Natural killer cell (primary cell): ENCODE measurements at regions not wholly inside any gene's neighbourhood (a gene's known extent, or its start where the extent isn't known, plus 50 kb on each side); places are given as distances from the start of the nearest gene placed in this dataset.
"Not testable (repeated sequence)": the region's sequence is repeated elsewhere in the genome, so short reads cannot be mapped to it uniquely, and the experiment has no call there.

Experiments used
- ATAC-seq, 3 donors: fragments of 150-1000 bp in 2 of 3; fragments of 200-7000 bp in 1 of 3; cut with Tn5 transposase; 1 replicate in 1 of 3; 2 replicates in 2 of 3; pipeline ENCODE4 v1.10.0; 2021; ENCODE audit warnings: mild to moderate bottlenecking in 2 of 3, moderate library complexity in 2 of 3
- DNase-seq, 2 donors: peaks; one replicate each; pipeline versions ENCODE4 v3.0.0 to v3.0.0-alpha.2; 2013 to 2021; ENCODE audit warnings: mixed read lengths in 1 of 2
- H3K27ac ChIP-seq: one replicate; pipeline ENCODE4 v1.5.1; 2013; ENCODE audit warnings: mild to moderate bottlenecking, low read length
- H3K27me3 ChIP-seq: one replicate; pipeline ENCODE4 v1.6.1; 2013; ENCODE audit warnings: low read length; ENCODE audit not compliant: control insufficient read depth, insufficient read depth
- H3K36me3 ChIP-seq: one replicate; pipeline ENCODE4 v1.6.1; 2013; ENCODE audit warnings: low read length; ENCODE audit not compliant: control insufficient read depth, insufficient read depth
- H3K4me1 ChIP-seq: one replicate; pipeline ENCODE4 v1.6.1; 2013; ENCODE audit warnings: low read length; ENCODE audit not compliant: control insufficient read depth, insufficient read depth
- H3K4me3 ChIP-seq: one replicate; pipeline ENCODE4 v1.5.1; 2013; ENCODE audit warnings: low read length
- H3K9me3 ChIP-seq: one replicate; pipeline ENCODE4 v1.6.1; 2013; ENCODE audit warnings: low read length; ENCODE audit not compliant: control insufficient read depth, insufficient read depth
- H3K27ac Mint-ChIP-seq, 2 donors: one replicate each; pipeline ENCODE4 v1.8.0; 2022; ENCODE audit warnings: mild to moderate bottlenecking in 2 of 2, mixed read lengths in 2 of 2, moderate library complexity in 1 of 2
- H3K27me3 Mint-ChIP-seq, 2 donors: one replicate each; pipeline ENCODE4 v1.8.0; 2022; ENCODE audit warnings: low read depth in 2 of 2, mixed read lengths in 2 of 2
- H3K36me3 Mint-ChIP-seq: one replicate; pipeline ENCODE4 v1.8.0; 2022; ENCODE audit warnings: mixed read lengths
- H3K4me1 Mint-ChIP-seq, 2 donors: one replicate each; pipeline ENCODE4 v1.8.0; 2022; ENCODE audit warnings: mixed read lengths in 2 of 2
- H3K4me3 Mint-ChIP-seq: one replicate; pipeline ENCODE4 v1.8.0; 2022; ENCODE audit warnings: mild to moderate bottlenecking, moderate library complexity, mixed read lengths
- H3K9me3 Mint-ChIP-seq, 2 donors: one replicate each; pipeline ENCODE4 v1.8.0; 2022; ENCODE audit warnings: mixed read lengths in 2 of 2
- WGBS: methylation state at CpG from one replicate; pipeline ENCODE4 v1.1.7; 2013; ENCODE audit warnings: missing lambda C conversion rate; ENCODE audit not compliant: insufficient coverage; 5-methylcytosine and 5-hydroxymethylcytosine counted together
- intact Hi-C: fragments of 100-400 bp; cut with micrococcal nuclease; formaldehyde crosslinking; loops from one replicate; pipeline ENCODE4 v1.14.2; 2022
- TF ChIP-seq, protein P1 (sequence below): fragments of 200-600 bp; IDR thresholded peaks from one replicate; pipeline ENCODE4 v1.8.0; 2022; ENCODE audit warnings: antibody characterized with exemption

GRCh38 chr1:170445096-170445495 is 86.9 kb upstream of the GORAB start:
- Histone ChIP-seq H3K27me3 (no peaks in the 10 kb centered on the region), H3K4me1 (no peaks in the 10 kb centered on the region), H3K9me3 (no peaks in the 10 kb centered on the region), H3K36me3 (no peaks in the 10 kb centered on the region), H3K4me3 (no peak overlapping the region), H3K27ac (no peak overlapping the region)
- intact Hi-C loops: no loop called here
- DNase-seq: no peak
- TF ChIP-seq, protein P1, sequence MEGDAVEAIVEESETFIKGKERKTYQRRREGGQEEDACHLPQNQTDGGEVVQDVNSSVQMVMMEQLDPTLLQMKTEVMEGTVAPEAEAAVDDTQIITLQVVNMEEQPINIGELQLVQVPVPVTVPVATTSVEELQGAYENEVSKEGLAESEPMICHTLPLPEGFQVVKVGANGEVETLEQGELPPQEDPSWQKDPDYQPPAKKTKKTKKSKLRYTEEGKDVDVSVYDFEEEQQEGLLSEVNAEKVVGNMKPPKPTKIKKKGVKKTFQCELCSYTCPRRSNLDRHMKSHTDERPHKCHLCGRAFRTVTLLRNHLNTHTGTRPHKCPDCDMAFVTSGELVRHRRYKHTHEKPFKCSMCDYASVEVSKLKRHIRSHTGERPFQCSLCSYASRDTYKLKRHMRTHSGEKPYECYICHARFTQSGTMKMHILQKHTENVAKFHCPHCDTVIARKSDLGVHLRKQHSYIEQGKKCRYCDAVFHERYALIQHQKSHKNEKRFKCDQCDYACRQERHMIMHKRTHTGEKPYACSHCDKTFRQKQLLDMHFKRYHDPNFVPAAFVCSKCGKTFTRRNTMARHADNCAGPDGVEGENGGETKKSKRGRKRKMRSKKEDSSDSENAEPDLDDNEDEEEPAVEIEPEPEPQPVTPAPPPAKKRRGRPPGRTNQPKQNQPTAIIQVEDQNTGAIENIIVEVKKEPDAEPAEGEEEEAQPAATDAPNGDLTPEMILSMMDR: no peak
- WGBS: 92% methylated on average over 2 of the region's 3 CpGs
- no peaks in the 10 kb centered on the region for H3K4me1 Mint-ChIP-seq
- H3K27ac Mint-ChIP-seq: no peak overlapping the region
- H3K27me3 Mint-ChIP-seq: no peaks in the 10 kb centered on the region
- H3K4me3 Mint-ChIP-seq: no peak overlapping the region
- no peaks in the 10 kb centered on the region for H3K36me3 Mint-ChIP-seq
- H3K9me3 Mint-ChIP-seq: no peaks in the 10 kb centered on the region
- ATAC-seq: no peak

GRCh38 chr1:170448661-170449158 is 83.3 kb upstream of the GORAB start:
- H3K27ac Mint-ChIP-seq: no peak overlapping the region
- no peak overlapping the region for H3K4me3 Mint-ChIP-seq
- H3K9me3 Mint-ChIP-seq: no peaks in the 10 kb centered on the region
- H3K27me3 Mint-ChIP-seq: no peaks in the 10 kb centered on the region
- TF ChIP-seq, protein P1: no peak
- H3K4me1 ChIP-seq: no peaks in the 10 kb centered on the region
- DNase-seq (no peak), ATAC-seq (no peak)
- H3K4me1 Mint-ChIP-seq: no peaks in the 10 kb centered on the region
- H3K36me3 Mint-ChIP-seq: no peaks in the 10 kb centered on the region
- intact Hi-C loops: no loop called here
- no peaks in the 10 kb centered on the region for H3K27me3 ChIP-seq
- no peaks in the 10 kb centered on the region for H3K36me3 ChIP-seq
- no peak overlapping the region for H3K4me3 ChIP-seq
- H3K27ac ChIP-seq: no peak overlapping the region
- no peaks in the 10 kb centered on the region for H3K9me3 ChIP-seq

DNA sequence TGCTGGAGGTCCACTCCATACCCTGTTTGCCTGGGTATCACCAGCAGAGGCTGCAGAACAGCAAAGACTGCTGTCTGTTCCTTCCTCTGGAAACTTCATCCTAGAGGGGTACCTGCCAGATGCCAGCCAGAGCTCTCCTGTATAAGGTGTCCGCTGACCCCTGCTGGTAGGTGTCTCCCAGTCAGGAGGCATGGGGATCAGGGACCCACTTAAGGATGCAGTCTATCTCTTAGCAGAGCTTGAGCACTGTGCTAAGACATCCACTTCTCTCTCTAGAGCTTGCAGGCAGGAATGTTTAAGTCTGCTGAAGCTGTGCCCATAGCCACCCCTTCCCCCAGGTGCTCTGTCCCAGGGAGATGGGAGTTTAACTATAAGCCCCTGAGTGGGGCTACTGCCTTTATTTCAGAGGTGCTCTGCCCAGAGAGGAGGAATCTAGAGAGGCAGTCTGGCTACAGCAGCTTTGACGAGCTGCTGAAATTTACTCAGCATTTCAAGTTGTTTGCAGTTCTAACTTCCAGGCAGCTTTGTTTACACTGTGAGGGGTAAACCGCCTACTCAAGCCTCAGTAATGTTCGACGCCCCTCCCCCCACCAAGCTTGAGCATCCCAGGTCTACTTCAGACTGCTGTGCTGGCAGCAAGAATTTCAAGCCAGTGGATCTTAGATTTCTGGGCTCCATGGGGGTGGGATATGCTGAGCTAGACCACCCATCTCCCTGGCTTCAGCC is 74.5 kb upstream of the GORAB start:
- H3K27me3 ChIP-seq, H3K4me1 ChIP-seq, H3K27ac Mint-ChIP-seq, H3K9me3 ChIP-seq, H3K4me1 Mint-ChIP-seq, H3K36me3 Mint-ChIP-seq, H3K36me3 ChIP-seq, ATAC-seq, intact Hi-C loops, H3K4me3 Mint-ChIP-seq, H3K4me3 ChIP-seq, H3K27ac ChIP-seq, H3K27me3 Mint-ChIP-seq: not testable (repeated sequence)
- DNase-seq: peak in 1 of 2 donors; percentile 12
- WGBS: 95% methylated on average over 5 of the region's 5 CpGs
- peaks cover 0 to 12% of the 10 kb centered on the region in 2 donors for H3K9me3 Mint-ChIP-seq

DNA sequence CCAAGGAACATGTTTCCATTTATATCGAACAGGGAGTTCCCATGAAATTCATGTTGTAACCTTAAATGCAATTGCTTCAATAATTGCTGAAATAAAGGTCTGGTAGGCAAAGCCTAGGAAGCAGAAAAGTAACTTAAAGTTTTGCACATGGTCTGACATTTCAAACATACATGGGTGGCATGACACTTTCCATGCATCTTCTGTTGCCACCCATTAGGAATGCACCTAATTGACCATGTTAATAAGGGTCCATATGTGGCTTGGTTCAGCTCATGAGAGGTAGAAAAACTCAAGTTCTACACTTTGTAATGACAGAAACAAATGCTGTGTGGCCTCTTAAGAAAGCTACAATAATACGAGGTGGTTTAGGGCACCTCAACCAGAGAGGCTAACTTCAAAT is 72.0 kb upstream of the GORAB start:
- Histone ChIP-seq H3K4me3 (no peak overlapping the region), H3K27me3 (peaks cover 2% of the 10 kb centered on the region), H3K27ac (no peak overlapping the region), H3K4me1 (no peaks in the 10 kb centered on the region), H3K36me3 (no peaks in the 10 kb centered on the region), H3K9me3 (no peaks in the 10 kb centered on the region)
- TF ChIP-seq, protein P1: no peak
- peaks cover 0 to 6% of the 10 kb centered on the region in 2 donors for H3K9me3 Mint-ChIP-seq
- H3K36me3 Mint-ChIP-seq: no peaks in the 10 kb centered on the region
- no peaks in the 10 kb centered on the region for H3K4me1 Mint-ChIP-seq
- 0% methylated on average over 1 of the region's 2 CpGs for WGBS
- DNase-seq: no peak
- no peak overlapping the region for H3K27ac Mint-ChIP-seq
- ATAC-seq: no peak
- intact Hi-C loops: no loop called here
- H3K27me3 Mint-ChIP-seq: peaks cover 0 to 3% of the 10 kb centered on the region in 2 donors
- H3K4me3 Mint-ChIP-seq: no peak overlapping the region
